ENCODE measurements at regions not wholly inside any gene's neighbourhood (a gene's known extent, or its start where the extent isn't known, plus 50 kb on each side); places are given as distances from the start of the nearest gene placed in this dataset.

DNA sequence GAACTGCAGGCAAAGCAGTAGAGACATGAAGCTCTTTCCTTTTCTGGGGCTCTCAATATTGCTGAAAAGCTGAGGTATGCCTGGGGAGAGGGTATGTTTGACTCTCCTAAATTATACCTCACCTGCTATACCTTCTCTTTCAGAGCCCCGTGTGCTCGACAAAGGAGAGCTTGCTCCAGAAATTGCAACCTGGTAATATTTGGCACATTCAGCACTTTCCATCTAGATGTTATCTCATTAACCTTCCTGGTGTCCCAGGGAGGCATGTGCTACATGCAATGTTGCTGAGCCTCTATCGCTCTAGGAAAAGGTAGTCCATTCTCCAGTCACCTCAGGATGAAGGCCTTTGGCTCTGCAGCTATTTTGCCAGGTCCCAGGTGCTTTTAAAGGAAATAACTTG, 78.5 kb upstream of the ZSWIM6 start:
- peaks cover 0 to 8% of the 10 kb centered on the region in 2 donors for H3K4me1 ChIP-seq (ENCODE audit: control insufficient read depth in 1 of 2, low read depth in 2 of 2)
- no peaks in the 10 kb centered on the region for H3K36me3 ChIP-seq
- H3K27me3 ChIP-seq (replicated peaks; ENCODE audit: insufficient read depth): no peaks in the 10 kb centered on the region
- H3K9me3 ChIP-seq: no peaks in the 10 kb centered on the region
- no peak overlapping the region for H3K27ac ChIP-seq
- DNase-seq (ENCODE audit: low spot score) (no peak), ATAC-seq (ENCODE audit: insufficient number of reproducible peaks, low FRiP score, low read depth) (no peak)
- TF ChIP-seq, protein P1, sequence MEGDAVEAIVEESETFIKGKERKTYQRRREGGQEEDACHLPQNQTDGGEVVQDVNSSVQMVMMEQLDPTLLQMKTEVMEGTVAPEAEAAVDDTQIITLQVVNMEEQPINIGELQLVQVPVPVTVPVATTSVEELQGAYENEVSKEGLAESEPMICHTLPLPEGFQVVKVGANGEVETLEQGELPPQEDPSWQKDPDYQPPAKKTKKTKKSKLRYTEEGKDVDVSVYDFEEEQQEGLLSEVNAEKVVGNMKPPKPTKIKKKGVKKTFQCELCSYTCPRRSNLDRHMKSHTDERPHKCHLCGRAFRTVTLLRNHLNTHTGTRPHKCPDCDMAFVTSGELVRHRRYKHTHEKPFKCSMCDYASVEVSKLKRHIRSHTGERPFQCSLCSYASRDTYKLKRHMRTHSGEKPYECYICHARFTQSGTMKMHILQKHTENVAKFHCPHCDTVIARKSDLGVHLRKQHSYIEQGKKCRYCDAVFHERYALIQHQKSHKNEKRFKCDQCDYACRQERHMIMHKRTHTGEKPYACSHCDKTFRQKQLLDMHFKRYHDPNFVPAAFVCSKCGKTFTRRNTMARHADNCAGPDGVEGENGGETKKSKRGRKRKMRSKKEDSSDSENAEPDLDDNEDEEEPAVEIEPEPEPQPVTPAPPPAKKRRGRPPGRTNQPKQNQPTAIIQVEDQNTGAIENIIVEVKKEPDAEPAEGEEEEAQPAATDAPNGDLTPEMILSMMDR (IDR thresholded peaks at IDR 0.05): no peak
- H3K4me3 ChIP-seq: no peak overlapping the region

DNA sequence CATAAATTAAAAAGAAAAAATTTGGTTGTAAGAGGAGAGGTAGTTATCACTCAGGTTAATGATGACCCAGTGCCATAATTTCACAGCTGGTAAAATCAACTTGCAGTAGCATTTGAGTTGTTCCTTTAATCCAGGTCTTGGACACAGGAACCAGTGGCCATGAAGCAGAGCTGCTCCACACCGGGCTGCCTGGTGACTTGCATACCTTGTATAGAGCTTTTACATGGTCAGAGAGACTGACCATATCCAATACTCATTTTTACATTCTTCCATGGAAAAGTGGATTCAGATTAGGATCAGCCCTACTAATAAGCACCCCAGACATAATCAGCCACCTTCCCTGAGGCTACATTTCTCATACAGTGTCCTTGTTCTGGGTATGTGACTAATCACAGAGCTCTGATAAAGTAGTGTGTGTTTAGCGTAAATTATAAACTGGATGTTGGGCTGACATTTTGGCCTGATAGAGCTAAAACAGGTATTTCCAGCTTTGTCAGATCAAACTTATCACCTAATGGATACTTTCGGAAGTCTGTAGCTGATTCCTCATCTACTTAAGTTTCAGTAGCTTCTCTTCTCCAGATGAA, 77.0 kb upstream of the ZSWIM6 start:
- no peak for ATAC-seq (ENCODE audit: insufficient number of reproducible peaks, low FRiP score, low read depth)
- no peak overlapping the region for H3K27ac ChIP-seq
- no peaks in the 10 kb centered on the region for H3K36me3 ChIP-seq
- H3K4me1 ChIP-seq (ENCODE audit: control insufficient read depth in 1 of 2, low read depth in 2 of 2): peaks cover 0 to 8% of the 10 kb centered on the region in 2 donors
- H3K9me3 ChIP-seq: no peaks in the 10 kb centered on the region
- no peak for DNase-seq (ENCODE audit: low spot score)
- no peak overlapping the region for H3K4me3 ChIP-seq
- H3K27me3 ChIP-seq (replicated peaks; ENCODE audit: insufficient read depth): no peaks in the 10 kb centered on the region
- TF ChIP-seq, protein P1 (IDR thresholded peaks at IDR 0.05): no peak

DNA sequence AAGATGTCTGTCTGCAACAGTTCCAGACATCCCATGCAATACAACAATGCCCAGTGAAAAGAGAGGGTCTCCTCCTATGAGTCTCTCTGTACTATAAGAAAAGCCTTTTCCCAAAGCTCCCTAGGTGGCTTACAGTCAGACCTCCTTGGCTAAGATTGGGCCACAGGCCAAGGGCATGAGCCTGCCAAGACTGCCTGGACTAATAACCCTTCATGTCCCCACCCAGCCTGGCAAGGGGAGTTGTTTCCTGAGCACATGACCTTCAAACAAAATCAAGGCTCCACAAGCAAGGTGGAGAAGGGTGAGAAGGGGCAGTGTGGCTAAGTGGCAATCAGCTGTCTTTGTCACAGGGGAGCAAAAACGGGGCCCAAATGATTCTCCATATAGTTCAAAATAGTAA, 75.6 kb upstream of the ZSWIM6 start:
- H3K27ac ChIP-seq: no peak overlapping the region
- no peaks in the 10 kb centered on the region for H3K27me3 ChIP-seq (replicated peaks; ENCODE audit: insufficient read depth)
- peaks cover 0 to 8% of the 10 kb centered on the region in 2 donors for H3K4me1 ChIP-seq (ENCODE audit: control insufficient read depth in 1 of 2, low read depth in 2 of 2)
- H3K4me3 ChIP-seq: no peak overlapping the region
- ATAC-seq (ENCODE audit: insufficient number of reproducible peaks, low FRiP score, low read depth): no peak
- no peak for DNase-seq (ENCODE audit: low spot score)
- TF ChIP-seq, protein P1 (IDR thresholded peaks at IDR 0.05): no peak
- no peaks in the 10 kb centered on the region for H3K36me3 ChIP-seq
- H3K9me3 ChIP-seq: no peaks in the 10 kb centered on the region

DNA sequence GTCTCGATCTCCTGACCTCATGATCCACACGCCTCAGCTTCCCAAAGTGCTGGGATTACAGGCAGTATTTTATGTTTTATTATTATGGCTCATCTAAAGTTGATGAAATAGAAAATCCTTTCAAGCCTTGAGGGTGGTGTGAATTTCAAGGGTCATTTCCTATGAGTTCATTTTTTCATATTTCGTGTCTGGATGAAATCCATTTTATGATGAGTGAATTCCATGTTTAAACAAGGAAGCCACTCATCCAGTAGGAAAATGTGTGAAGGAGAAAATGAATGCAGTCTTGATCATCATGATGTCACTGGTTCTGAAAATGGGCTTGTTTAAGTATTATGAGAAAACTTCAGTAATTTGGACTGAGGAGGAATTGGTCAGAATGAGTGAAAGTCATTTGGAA, 74.6 kb upstream of the ZSWIM6 start:
- TF ChIP-seq, protein P1 (IDR thresholded peaks at IDR 0.05): no peak
- Histone ChIP-seq H3K4me1 (ENCODE audit: control insufficient read depth in 1 of 2, low read depth in 2 of 2) (peaks cover 0 to 8% of the 10 kb centered on the region in 2 donors), H3K36me3 (no peaks in the 10 kb centered on the region), H3K4me3 (no peak overlapping the region), H3K9me3 (no peaks in the 10 kb centered on the region), H3K27ac (no peak overlapping the region), H3K27me3 (replicated peaks; ENCODE audit: insufficient read depth) (no peaks in the 10 kb centered on the region)
- ATAC-seq (ENCODE audit: insufficient number of reproducible peaks, low FRiP score, low read depth) (no peak), DNase-seq (ENCODE audit: low spot score) (no peak)

DNA sequence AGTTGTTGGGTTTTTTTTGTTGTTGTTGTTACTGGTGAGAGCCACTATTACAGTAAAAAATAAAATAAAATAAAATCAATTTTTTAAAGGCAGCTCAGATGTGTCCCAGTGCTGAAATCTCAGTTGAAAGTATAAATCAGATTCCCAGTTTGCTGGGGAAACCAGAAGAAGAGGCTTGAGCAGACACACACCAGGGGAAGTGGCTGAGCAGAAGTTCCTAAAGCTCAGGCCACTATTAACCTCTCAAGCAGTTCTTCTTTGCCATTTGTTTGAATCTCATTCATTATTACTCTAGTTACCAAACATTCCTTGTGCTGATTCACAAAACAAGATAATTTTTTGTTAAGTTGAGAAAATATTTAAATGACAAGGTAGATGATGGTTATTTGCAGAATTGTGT, 70.9 kb upstream of the ZSWIM6 start:
- Histone ChIP-seq H3K9me3 (no peaks in the 10 kb centered on the region), H3K4me3 (no peak overlapping the region), H3K27me3 (replicated peaks; ENCODE audit: insufficient read depth) (no peaks in the 10 kb centered on the region), H3K27ac (no peak overlapping the region), H3K36me3 (no peaks in the 10 kb centered on the region), H3K4me1 (ENCODE audit: control insufficient read depth in 1 of 2, low read depth in 2 of 2) (peaks cover 0 to 8% of the 10 kb centered on the region in 2 donors)
- ATAC-seq (ENCODE audit: insufficient number of reproducible peaks, low FRiP score, low read depth): no peak
- TF ChIP-seq, protein P1 (IDR thresholded peaks at IDR 0.05): no peak
- DNase-seq (ENCODE audit: low spot score): no peak
